ENCODE measurements at regions not wholly inside any gene's neighbourhood (a gene's known extent, or its start where the extent isn't known, plus 50 kb on each side); places are given as distances from the start of the nearest gene placed in this dataset.

DNA sequence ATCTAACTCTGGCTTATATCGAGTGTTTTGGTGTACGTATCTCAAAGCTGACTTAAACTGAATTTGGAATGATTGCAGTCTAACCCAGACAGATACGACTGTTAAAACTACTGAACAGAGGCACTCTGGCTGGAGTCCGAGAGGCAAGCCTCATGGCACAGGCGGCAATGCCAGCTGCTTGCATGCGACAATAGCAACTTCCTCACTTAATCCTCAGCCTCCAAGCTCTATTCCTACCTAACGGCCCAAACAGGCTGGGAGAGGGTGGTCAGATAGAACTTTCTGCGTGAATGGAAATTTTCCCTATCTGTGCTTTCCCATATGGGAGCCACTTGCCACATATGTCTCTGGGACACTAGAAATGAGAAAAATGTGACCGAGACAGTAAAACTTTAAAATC is 292.0 kb upstream of the KLF6 start:
- CTCF ChIA-PET: no interaction called here
- POLR2A ChIA-PET: no interaction called here

DNA sequence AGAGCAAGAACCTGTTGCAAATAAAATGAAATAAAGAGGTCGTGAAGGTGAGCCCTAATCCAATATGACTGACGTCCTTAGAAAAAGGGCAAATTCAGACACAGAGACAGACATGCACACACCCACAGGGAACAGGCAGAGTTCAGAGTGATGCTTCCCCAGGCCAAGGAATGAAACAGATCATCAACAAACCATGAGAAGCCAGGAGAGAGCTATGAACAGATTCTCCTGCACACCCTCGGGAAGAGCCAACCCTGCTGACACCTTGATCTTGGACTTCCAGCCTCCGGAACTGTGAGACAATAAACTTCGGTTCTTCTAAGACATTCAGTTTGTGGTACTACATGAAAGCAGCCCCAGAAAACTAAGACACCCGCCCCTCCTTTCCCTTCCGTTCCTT is 290.4 kb upstream of the KLF6 start:
- CTCF ChIA-PET: interaction anchor here (0.7 kb wide), 1 partner anchor 185 kb away, joined by 6 read pairs; no protein-coding TSS in a partner anchor
- no peak overlapping the region for H3K4me3 ChIP-seq (ENCODE audit: low read depth, low read length)
- no peaks in the 10 kb centered on the region for H3K36me3 ChIP-seq (ENCODE audit: control insufficient read depth in 2 of 2, insufficient read depth in 1 of 2, low read length in 2 of 2)
- H3K4me1 ChIP-seq (ENCODE audit: control insufficient read depth, insufficient read depth, low read length): no peaks in the 10 kb centered on the region
- TF ChIP-seq ZNF548 (tag by site-specific recombination; IDR thresholded peaks at IDR 0.05) (peak; percentile 89), ZNF843 (tag by site-specific recombination; IDR thresholded peaks at IDR 0.05) (no peak)
- H3K9me3 ChIP-seq (ENCODE audit: control insufficient read depth, insufficient read depth, low read depth, low read length): no peaks in the 10 kb centered on the region
- H3K27ac ChIP-seq (ENCODE audit: extremely low read depth, low read depth, low read length): no peak overlapping the region
- POLR2A ChIA-PET: no interaction called here

More for the DNA sequence above, 292.0 kb upstream of the KLF6 start:
- no peak for TF ChIP-seq ZSCAN30 (tag by site-specific recombination; IDR thresholded peaks at IDR 0.05)
- TF ChIP-seq, protein P1, sequence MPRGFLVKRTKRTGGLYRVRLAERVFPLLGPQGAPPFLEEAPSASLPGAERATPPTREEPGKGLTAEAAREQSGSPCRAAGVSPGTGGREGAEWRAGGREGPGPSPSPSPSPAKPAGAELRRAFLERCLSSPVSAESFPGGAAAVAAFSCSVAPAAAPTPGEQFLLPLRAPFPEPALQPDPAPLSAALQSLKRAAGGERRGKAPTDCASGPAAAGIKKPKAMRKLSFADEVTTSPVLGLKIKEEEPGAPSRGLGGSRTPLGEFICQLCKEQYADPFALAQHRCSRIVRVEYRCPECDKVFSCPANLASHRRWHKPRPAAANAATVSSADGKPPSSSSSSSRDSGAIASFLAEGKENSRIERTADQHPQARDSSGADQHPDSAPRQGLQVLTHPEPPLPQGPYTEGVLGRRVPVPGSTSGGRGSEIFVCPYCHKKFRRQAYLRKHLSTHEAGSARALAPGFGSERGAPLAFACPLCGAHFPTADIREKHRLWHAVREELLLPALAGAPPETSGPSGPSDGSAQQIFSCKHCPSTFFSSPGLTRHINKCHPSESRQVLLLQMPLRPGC (tag by site-specific recombination; IDR thresholded peaks at IDR 0.05): no peak
- no peak for TF ChIP-seq GLIS1 (tag by site-specific recombination; IDR thresholded peaks at IDR 0.05)
- TF ChIP-seq, protein P2, sequence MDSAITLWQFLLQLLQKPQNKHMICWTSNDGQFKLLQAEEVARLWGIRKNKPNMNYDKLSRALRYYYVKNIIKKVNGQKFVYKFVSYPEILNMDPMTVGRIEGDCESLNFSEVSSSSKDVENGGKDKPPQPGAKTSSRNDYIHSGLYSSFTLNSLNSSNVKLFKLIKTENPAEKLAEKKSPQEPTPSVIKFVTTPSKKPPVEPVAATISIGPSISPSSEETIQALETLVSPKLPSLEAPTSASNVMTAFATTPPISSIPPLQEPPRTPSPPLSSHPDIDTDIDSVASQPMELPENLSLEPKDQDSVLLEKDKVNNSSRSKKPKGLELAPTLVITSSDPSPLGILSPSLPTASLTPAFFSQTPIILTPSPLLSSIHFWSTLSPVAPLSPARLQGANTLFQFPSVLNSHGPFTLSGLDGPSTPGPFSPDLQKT (IDR thresholded peaks at IDR 0.05; ENCODE audit: borderline replicate concordance, low read depth, low read length): no peak
- TF ChIP-seq ZNF292 (tag by site-specific recombination; IDR thresholded peaks at IDR 0.05; ENCODE audit: borderline replicate concordance, low read depth): no peak
- no peak for TF ChIP-seq ZNF155 (tag by site-specific recombination; IDR thresholded peaks at IDR 0.05)
- no peak for TF ChIP-seq ZNF623 (tag by site-specific recombination; IDR thresholded peaks at IDR 0.05)
- no peak for TF ChIP-seq ZNF211 (tag by site-specific recombination; IDR thresholded peaks at IDR 0.05; ENCODE audit: low read depth)
- TF ChIP-seq ZNF626 (tag by site-specific recombination; IDR thresholded peaks at IDR 0.05): no peak
- TF ChIP-seq ZNF311 (tag by site-specific recombination; IDR thresholded peaks at IDR 0.05; ENCODE audit: borderline replicate concordance): no peak
- TF ChIP-seq ZNF302 (tag by site-specific recombination; IDR thresholded peaks at IDR 0.05; ENCODE audit: low read depth): no peak
- no peak for TF ChIP-seq ZNF658 (tag by site-specific recombination; IDR thresholded peaks at IDR 0.05)
- TF ChIP-seq, protein P3, sequence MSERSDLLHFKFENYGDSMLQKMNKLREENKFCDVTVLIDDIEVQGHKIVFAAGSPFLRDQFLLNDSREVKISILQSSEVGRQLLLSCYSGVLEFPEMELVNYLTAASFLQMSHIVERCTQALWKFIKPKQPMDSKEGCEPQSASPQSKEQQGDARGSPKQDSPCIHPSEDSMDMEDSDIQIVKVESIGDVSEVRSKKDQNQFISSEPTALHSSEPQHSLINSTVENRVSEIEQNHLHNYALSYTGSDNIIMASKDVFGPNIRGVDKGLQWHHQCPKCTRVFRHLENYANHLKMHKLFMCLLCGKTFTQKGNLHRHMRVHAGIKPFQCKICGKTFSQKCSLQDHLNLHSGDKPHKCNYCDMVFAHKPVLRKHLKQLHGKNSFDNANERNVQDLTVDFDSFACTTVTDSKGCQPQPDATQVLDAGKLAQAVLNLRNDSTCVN (tag by site-specific recombination; optimal IDR thresholded peaks at IDR 0.05): no peak
- TF ChIP-seq, protein P4, sequence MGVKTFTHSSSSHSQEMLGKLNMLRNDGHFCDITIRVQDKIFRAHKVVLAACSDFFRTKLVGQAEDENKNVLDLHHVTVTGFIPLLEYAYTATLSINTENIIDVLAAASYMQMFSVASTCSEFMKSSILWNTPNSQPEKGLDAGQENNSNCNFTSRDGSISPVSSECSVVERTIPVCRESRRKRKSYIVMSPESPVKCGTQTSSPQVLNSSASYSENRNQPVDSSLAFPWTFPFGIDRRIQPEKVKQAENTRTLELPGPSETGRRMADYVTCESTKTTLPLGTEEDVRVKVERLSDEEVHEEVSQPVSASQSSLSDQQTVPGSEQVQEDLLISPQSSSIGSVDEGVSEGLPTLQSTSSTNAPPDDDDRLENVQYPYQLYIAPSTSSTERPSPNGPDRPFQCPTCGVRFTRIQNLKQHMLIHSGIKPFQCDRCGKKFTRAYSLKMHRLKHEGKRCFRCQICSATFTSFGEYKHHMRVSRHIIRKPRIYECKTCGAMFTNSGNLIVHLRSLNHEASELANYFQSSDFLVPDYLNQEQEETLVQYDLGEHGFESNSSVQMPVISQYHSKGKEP (tag by site-specific recombination; IDR thresholded peaks at IDR 0.05): no peak
- TF ChIP-seq, protein P5, sequence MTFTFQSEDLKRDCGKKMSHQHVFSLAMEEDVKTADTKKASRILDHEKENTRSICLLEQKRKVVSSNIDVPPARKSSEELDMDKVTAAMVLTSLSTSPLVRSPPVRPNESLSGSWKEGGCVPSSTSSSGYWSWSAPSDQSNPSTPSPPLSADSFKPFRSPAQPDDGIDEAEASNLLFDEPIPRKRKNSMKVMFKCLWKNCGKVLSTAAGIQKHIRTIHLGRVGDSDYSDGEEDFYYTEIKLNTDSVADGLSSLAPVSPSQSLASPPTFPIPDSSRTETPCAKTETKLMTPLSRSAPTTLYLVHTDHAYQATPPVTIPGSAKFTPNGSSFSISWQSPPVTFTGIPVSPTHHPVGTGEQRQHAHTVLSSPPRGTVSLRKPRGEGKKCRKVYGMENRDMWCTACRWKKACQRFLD (tag by site-specific recombination; IDR thresholded peaks at IDR 0.05): no peak
- TF ChIP-seq ZNF10 (tag by site-specific recombination; IDR thresholded peaks at IDR 0.05): no peak
- TF ChIP-seq, protein P6, sequence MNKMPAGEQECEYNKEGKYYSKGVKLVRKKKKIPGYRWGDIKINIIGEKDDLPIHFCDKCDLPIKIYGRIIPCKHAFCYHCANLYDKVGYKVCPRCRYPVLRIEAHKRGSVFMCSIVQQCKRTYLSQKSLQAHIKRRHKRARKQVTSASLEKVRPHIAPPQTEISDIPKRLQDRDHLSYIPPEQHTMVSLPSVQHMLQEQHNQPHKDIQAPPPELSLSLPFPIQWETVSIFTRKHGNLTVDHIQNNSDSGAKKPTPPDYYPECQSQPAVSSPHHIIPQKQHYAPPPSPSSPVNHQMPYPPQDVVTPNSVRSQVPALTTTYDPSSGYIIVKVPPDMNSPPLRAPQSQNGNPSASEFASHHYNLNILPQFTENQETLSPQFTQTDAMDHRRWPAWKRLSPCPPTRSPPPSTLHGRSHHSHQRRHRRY (tag by site-specific recombination; IDR thresholded peaks at IDR 0.05): no peak
- no peak for TF ChIP-seq ZBTB1 (tag by site-specific recombination; IDR thresholded peaks at IDR 0.05)
- TF ChIP-seq ZNF266 (tag by site-specific recombination; IDR thresholded peaks at IDR 0.05; ENCODE audit: low read depth): no peak
- Histone ChIP-seq H3K27ac (ENCODE audit: extremely low read depth, low read depth, low read length) (no peak overlapping the region), H3K4me1 (ENCODE audit: control insufficient read depth, insufficient read depth, low read length) (no peaks in the 10 kb centered on the region), H3K36me3 (ENCODE audit: control insufficient read depth in 2 of 2, insufficient read depth in 1 of 2, low read length in 2 of 2) (no peaks in the 10 kb centered on the region), H3K4me3 (ENCODE audit: low read depth, low read length) (no peak overlapping the region), H3K9me3 (ENCODE audit: control insufficient read depth, insufficient read depth, low read depth, low read length) (no peaks in the 10 kb centered on the region)
